ENCODE measurements at regions not wholly inside any gene's neighbourhood (a gene's known extent, or its start where the extent isn't known, plus 50 kb on each side); places are given as distances from the start of the nearest gene placed in this dataset.

GRCh38 chr1:60904099-60904851, 178.1 kb upstream of the NFIA start:
- H3K27ac ChIP-seq = peak overlapping the region in 1 of 3 donors; percentile 30

DNA sequence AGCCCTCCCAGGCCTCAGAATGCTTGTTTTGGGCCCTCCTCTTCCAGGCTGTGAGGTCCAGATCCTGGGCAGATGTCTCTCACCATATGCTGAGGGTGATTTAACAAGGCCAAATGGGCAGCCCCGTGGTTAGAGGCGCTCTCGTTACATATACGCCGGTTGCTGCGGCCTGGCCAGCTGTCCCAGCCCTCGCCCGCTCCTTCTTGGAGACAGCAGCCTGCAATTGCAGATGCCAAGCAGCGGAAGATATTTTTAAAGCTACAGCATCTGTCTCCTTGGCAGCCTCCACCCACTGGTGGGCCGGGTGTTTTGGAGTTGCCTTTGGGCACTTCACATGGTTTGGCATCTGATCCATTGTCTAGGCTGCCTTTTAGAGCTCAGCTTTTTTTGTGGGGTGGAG, 178.8 kb upstream of the NFIA start:
- Histone ChIP-seq H3K27me3 (no peaks in the 10 kb centered on the region), H3K4me1 (peaks cover 5 to 7% of the 10 kb centered on the region in 2 donors), H3K4me3 (replicated peaks in 1 of 3) (no peak overlapping the region), H3K36me3 (no peaks in the 10 kb centered on the region), H3K27ac (no peak overlapping the region), H3K9me3 (no peaks in the 10 kb centered on the region)
- intact Hi-C loops (cut with DNase I) = no loop called here
- WGBS, 2 donors = 72 to 82% methylated on average over 10 of the region's 10 CpGs
- no peak for TF ChIP-seq POLR2A (IDR thresholded peaks at IDR 0.05)
- TF ChIP-seq, protein P1, sequence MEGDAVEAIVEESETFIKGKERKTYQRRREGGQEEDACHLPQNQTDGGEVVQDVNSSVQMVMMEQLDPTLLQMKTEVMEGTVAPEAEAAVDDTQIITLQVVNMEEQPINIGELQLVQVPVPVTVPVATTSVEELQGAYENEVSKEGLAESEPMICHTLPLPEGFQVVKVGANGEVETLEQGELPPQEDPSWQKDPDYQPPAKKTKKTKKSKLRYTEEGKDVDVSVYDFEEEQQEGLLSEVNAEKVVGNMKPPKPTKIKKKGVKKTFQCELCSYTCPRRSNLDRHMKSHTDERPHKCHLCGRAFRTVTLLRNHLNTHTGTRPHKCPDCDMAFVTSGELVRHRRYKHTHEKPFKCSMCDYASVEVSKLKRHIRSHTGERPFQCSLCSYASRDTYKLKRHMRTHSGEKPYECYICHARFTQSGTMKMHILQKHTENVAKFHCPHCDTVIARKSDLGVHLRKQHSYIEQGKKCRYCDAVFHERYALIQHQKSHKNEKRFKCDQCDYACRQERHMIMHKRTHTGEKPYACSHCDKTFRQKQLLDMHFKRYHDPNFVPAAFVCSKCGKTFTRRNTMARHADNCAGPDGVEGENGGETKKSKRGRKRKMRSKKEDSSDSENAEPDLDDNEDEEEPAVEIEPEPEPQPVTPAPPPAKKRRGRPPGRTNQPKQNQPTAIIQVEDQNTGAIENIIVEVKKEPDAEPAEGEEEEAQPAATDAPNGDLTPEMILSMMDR (IDR thresholded peaks at IDR 0.05) = no peak
- no peak for DNase-seq

More at GRCh38 chr1:60904099-60904851, 178.1 kb upstream of the NFIA start:
- DNase-seq = peak in 1 of 2 donors; percentile 24
- Histone ChIP-seq H3K4me1 (peaks cover 5 to 7% of the 10 kb centered on the region in 2 donors), H3K36me3 (no peaks in the 10 kb centered on the region), H3K9me3 (no peaks in the 10 kb centered on the region), H3K4me3 (replicated peaks in 1 of 3) (no peak overlapping the region), H3K27me3 (no peaks in the 10 kb centered on the region)
- 50 to 60% methylated on average over 4 of the region's 4 CpGs for WGBS, 2 donors
- TF ChIP-seq, protein P1 (IDR thresholded peaks at IDR 0.05) = no peak
- TF ChIP-seq POLR2A (IDR thresholded peaks at IDR 0.05) = no peak
- intact Hi-C loops (cut with DNase I) = no loop called here

DNA sequence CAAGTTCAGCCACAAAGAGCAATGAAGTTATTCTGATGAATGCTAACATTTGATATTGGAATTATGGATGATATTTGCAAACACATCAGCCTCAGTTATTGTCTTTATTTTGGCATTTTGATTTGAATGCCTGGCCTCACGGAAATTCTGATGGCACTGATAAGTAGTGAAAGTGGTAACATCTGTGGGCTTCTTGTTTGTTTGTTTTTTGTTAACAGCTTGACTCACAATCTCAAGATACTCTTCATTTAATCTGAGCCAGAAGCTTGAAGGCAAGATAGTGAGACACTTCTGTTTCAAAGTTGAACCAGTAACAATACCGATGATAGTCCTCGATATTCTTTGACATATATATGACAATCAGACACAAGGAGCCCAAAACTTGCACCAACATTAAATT, 182.9 kb upstream of the NFIA start:
- intact Hi-C loops (cut with DNase I) = no loop called here
- Histone ChIP-seq H3K4me3 (replicated peaks in 1 of 3) (no peak overlapping the region), H3K4me1 (peaks cover 2 to 5% of the 10 kb centered on the region in 2 donors), H3K9me3 (no peaks in the 10 kb centered on the region), H3K36me3 (no peaks in the 10 kb centered on the region), H3K27ac (no peak overlapping the region), H3K27me3 (no peaks in the 10 kb centered on the region)
- TF ChIP-seq, protein P1 (IDR thresholded peaks at IDR 0.05) = no peak
- TF ChIP-seq POLR2A (IDR thresholded peaks at IDR 0.05) = no peak
- no peak for DNase-seq
- WGBS, 2 donors = 86 to 97% methylated on average over 3 of the region's 3 CpGs

- WGBS, 2 donors = 84 to 86% methylated on average over 4 of the region's 4 CpGs
- Histone ChIP-seq H3K27ac (no peak overlapping the region), H3K4me3 (replicated peaks in 1 of 3) (no peak overlapping the region), H3K27me3 (no peaks in the 10 kb centered on the region), H3K36me3 (no peaks in the 10 kb centered on the region), H3K4me1 (peaks cover 0 to under 1% of the 10 kb centered on the region in 2 donors), H3K9me3 (no peaks in the 10 kb centered on the region)
- intact Hi-C loops (cut with DNase I) = no loop called here
- no peak for DNase-seq
- TF ChIP-seq, protein P1 (IDR thresholded peaks at IDR 0.05) = no peak
- no peak for TF ChIP-seq POLR2A (IDR thresholded peaks at IDR 0.05)
These were observed 183.4 kb upstream of the NFIA start for GRCh38 chr1:60898987-60899386.

GRCh38 chr1:60898413-60898812, 183.9 kb upstream of the NFIA start:
- Histone ChIP-seq H3K36me3 (no peaks in the 10 kb centered on the region), H3K9me3 (no peaks in the 10 kb centered on the region), H3K4me1 (no peaks in the 10 kb centered on the region), H3K27me3 (no peaks in the 10 kb centered on the region), H3K27ac (no peak overlapping the region), H3K4me3 (replicated peaks in 1 of 3) (no peak overlapping the region)
- intact Hi-C loops (cut with DNase I) = no loop called here
- no peak for DNase-seq
- 89 to 93% methylated on average over 4 of the region's 4 CpGs for WGBS, 2 donors
- TF ChIP-seq, protein P1 (IDR thresholded peaks at IDR 0.05) = no peak
- no peak for TF ChIP-seq POLR2A (IDR thresholded peaks at IDR 0.05)

All from thyroid gland (tissue), 4 donors.